Psoas muscle (tissue), 7 donors: ENCODE measurements at regions not wholly inside any gene's neighbourhood (a gene's known extent, or its start where the extent isn't known, plus 50 kb on each side); places are given as distances from the start of the nearest gene placed in this dataset.
"Not testable (repeated sequence)": the region's sequence is repeated elsewhere in the genome, so short reads cannot be mapped to it uniquely, and the experiment has no call there.

Source experiments
- ATAC-seq, 4 donors: fragments of 200-7000 bp; cut with Tn5 transposase; one replicate each; pipeline ENCODE4 v1.9.1; 2020; ENCODE audit warnings: moderate library complexity in 3 of 4, mild to moderate bottlenecking in 2 of 4
- DNase-seq, 2 donors: peaks; one replicate each; pipeline ENCODE4 v3.0.0-alpha.2; 2020
- H3K27ac ChIP-seq: fragments of 200-600 bp; one replicate; pipeline ENCODE4 v1.8.0; 2022
- H3K27me3 ChIP-seq, 3 donors: fragments of 200-600 bp in 1 of 3; one replicate each; pipeline versions ENCODE4 v1.6.1 to v1.8.0; 2013 to 2022; ENCODE audit warnings: low read length in 2 of 3, mild to moderate bottlenecking in 2 of 3, moderate library complexity in 1 of 3; ENCODE audit not compliant: insufficient read depth in 3 of 3
- H3K36me3 ChIP-seq, 2 donors: fragments of 200-600 bp in 1 of 2; one replicate each; pipeline versions ENCODE4 v1.6.1 to v1.8.0; 2013 to 2022; ENCODE audit warnings: low read depth in 1 of 2, mild to moderate bottlenecking in 1 of 2, moderate library complexity in 1 of 2; ENCODE audit not compliant: insufficient read depth in 1 of 2
- H3K4me1 ChIP-seq: fragments of 200-600 bp; one replicate; pipeline ENCODE4 v1.8.0; 2022
- H3K4me3 ChIP-seq: fragments of 200-600 bp; one replicate; pipeline ENCODE4 v1.8.0; 2022; ENCODE audit warnings: mild to moderate bottlenecking
- H3K9me3 ChIP-seq: fragments of 200-600 bp; one replicate; pipeline ENCODE4 v1.8.0; 2022
- CTCF ChIP-seq: fragments of 200-600 bp; IDR thresholded peaks from one replicate; pipeline ENCODE4 v1.8.0; 2022; ENCODE audit warnings: antibody characterized with exemption
- WGBS, 3 donors: extraction: QIAGEN DNeasy Blood & Tissue Kit; methylation state at CpG; one replicate each; pipeline versions ENCODE4 v1.1.6 to v1.1.7; 2013; 5-methylcytosine and 5-hydroxymethylcytosine counted together
- intact Hi-C, 2 donors: fragments of 100-400 bp; cut with DNase I; formaldehyde crosslinking; loops; one replicate each; pipeline versions ENCODE4 v1.11.0 to v1.14.2; 2022
- donor health status: healthy with polysubstance abuse.
- donor health status: DM: no; HTN: no; CAD: no; lungs with moderate emphysema.
- donor health status: Bipolar disorder and iron deficiency.
- donor health status: healthy.
- donor health status: DM: yes; HTN: yes; CAD: no.
- donor health status: DM: no; HTN: no; CAD: no.
- donor health status: DM: yes; HTN: yes; CAD: no.

GRCh38 chr16:29327631-29328408 is 78.7 kb downstream of the NPIPB11 start:
- not testable (repeated sequence) for DNase-seq, H3K4me3 ChIP-seq, H3K27ac ChIP-seq

GRCh38 chr16:29326164-29327125 is 80.1 kb downstream of the NPIPB11 start:
- H3K9me3 ChIP-seq, H3K4me1 ChIP-seq, intact Hi-C loops, ATAC-seq, H3K4me3 ChIP-seq, H3K27ac ChIP-seq, DNase-seq, H3K27me3 ChIP-seq, H3K36me3 ChIP-seq: not testable (repeated sequence)
- WGBS, 3 donors, result 58 to 74% (median 65%) methylated on average over 21 to 29 of the region's 34 CpGs

More at GRCh38 chr16:29327631-29328408, 78.7 kb downstream of the NPIPB11 start:
- H3K27me3 ChIP-seq, H3K4me1 ChIP-seq, ATAC-seq, H3K9me3 ChIP-seq, H3K36me3 ChIP-seq, intact Hi-C loops: not testable (repeated sequence)
- WGBS, 3 donors, result 54 to 61% (median 58%) methylated on average over 12 of the region's 12 CpGs

GRCh38 chr16:29323725-29324124 is 82.8 kb downstream of the NPIPB11 start:
- DNase-seq, intact Hi-C loops, ATAC-seq, H3K36me3 ChIP-seq, H3K27ac ChIP-seq, H3K9me3 ChIP-seq, H3K4me1 ChIP-seq, H3K4me3 ChIP-seq, H3K27me3 ChIP-seq: not testable (repeated sequence)
- 71 to 86% (median 72%) methylated on average over 6 of the region's 6 CpGs for WGBS, 3 donors

- ATAC-seq, result no peak
- no peaks in the 10 kb centered on the region for H3K4me1 ChIP-seq
- H3K36me3 ChIP-seq, result no peaks in the 10 kb centered on the region
- intact Hi-C loops, result no loop called here
- WGBS, 3 donors, result 71 to 79% (median 71%) methylated on average over 9 of the region's 9 CpGs
- DNase-seq, result no peak
- no peaks in the 10 kb centered on the region for H3K9me3 ChIP-seq
- no peaks in the 10 kb centered on the region for H3K27me3 ChIP-seq
- TF ChIP-seq CTCF, result no peak
- H3K4me3 ChIP-seq, result no peak overlapping the region
- no peak overlapping the region for H3K27ac ChIP-seq
Observed at GRCh38 chr16:29321585-29321984, 84.9 kb downstream of the NPIPB11 start.

GRCh38 chr16:29321000-29321393 is 85.5 kb downstream of the NPIPB11 start:
- no peaks in the 10 kb centered on the region for H3K9me3 ChIP-seq
- no peak overlapping the region for H3K27ac ChIP-seq
- WGBS, 3 donors, result 91 to 95% (median 94%) methylated on average over 13 to 18 of the region's 18 CpGs
- H3K4me1 ChIP-seq, result no peaks in the 10 kb centered on the region
- no peak for TF ChIP-seq CTCF
- H3K4me3 ChIP-seq, result no peak overlapping the region
- no peaks in the 10 kb centered on the region for H3K27me3 ChIP-seq
- H3K36me3 ChIP-seq, result no peaks in the 10 kb centered on the region
- no peak for DNase-seq
- intact Hi-C loops, result no loop called here
- ATAC-seq, result no peak
